HCT116 (cell line): ENCODE measurements at regions not wholly inside any gene's neighbourhood (a gene's known extent, or its start where the extent isn't known, plus 50 kb on each side); places are given as distances from the start of the nearest gene placed in this dataset.

Experiments used
- ATAC-seq: fragments of 200-7000 bp; cut with Tn5 transposase; 2 replicates; pipeline ENCODE4 v1.9.1; 2020; ENCODE audit warnings: mild to moderate bottlenecking, moderate library complexity
- BruUV-seq: library from RNA; stranded (reverse); fragments of 400-500 nt; replicated peaks from 2 replicates; lab custom pipeline; 2021; lab: Mats Ljungman, UMichigan
- CTCF ChIA-PET: fragments of 300-600 bp; sonication (Branson Sonifier 250); formaldehyde crosslinking; loops from one replicate; lab custom pipeline; 2021; ENCODE audit warnings: antibody characterized with exemption; lab: Charles Lee
- POLR2A ChIA-PET: fragments of 300-600, 350-600 bp; sonication (Branson Sonifier 250); formaldehyde crosslinking; loops from one replicate; lab custom pipeline; 2021; ENCODE audit warnings: antibody characterized with exemption; lab: Charles Lee
- RAD21 ChIA-PET, 2 experiments: fragments of 300-600 bp; sonication (Branson Sonifier 250); formaldehyde crosslinking; loops; one replicate each; lab custom pipeline; 2023; ENCODE audit warnings: low total read pairs in 2 of 2; ENCODE audit not compliant: uncharacterized antibody in 2 of 2, unreplicated experiment in 2 of 2, low non-redundant PET in 1 of 2; lab: Charles Lee
- DNase-seq: peaks from one replicate; pipeline ENCODE4 v3.0.0-alpha.2; 2010; ENCODE audit warnings: low read depth, low spot score
- H2AFZ ChIP-seq: fragments of 200-600 bp; shearing (Covaris generic), sonication (generic); 2 replicates; pipeline ENCODE4 v1.6.1; 2017; ENCODE audit warnings: low read depth, mixed run types, mixed read lengths, antibody characterized with exemption, low read length; ENCODE audit not compliant: poor library complexity, severe bottlenecking
- H3K27ac ChIP-seq: 2 replicates; pipeline ENCODE4 v1.5.1; 2012; ENCODE audit warnings: low read depth, low read length
- H3K27me3 ChIP-seq: fragments of 200-600 bp; sonication (generic); 2 replicates; pipeline ENCODE4 v1.6.1; 2016; ENCODE audit warnings: mixed run types, low read length, mixed read lengths; ENCODE audit not compliant: insufficient read depth
- H3K36me3 ChIP-seq, 2 experiments: fragments of 200-500 bp in 1 of 2; fragments of 200-600 bp in 1 of 2; sonication (Bioruptor generic) in 1 of 2; sonication (generic) in 1 of 2; 2 replicates each; pipeline versions ENCODE4 v1.5.1 to v1.6.1; 2014 to 2016; ENCODE audit warnings: low read length in 2 of 2, inconsistent platforms in 1 of 2, mixed read lengths in 1 of 2, mixed run types in 1 of 2; ENCODE audit not compliant: insufficient read depth in 2 of 2, control insufficient read depth in 1 of 2
- H3K4me1 ChIP-seq, 2 experiments: fragments of 200-600 bp in 1 of 2; sonication (generic) in 1 of 2; 2 replicates each; pipeline versions ENCODE4 v1.5.1 to v1.6.1; 2012 to 2017; ENCODE audit warnings: low read length in 2 of 2, inconsistent platforms in 1 of 2, mild to moderate bottlenecking in 1 of 2, mixed read lengths in 1 of 2, mixed run types in 1 of 2, moderate library complexity in 1 of 2; ENCODE audit not compliant: insufficient read depth in 2 of 2, control insufficient read depth in 1 of 2
- H3K4me2 ChIP-seq: fragments of 200-600 bp; sonication (generic); 2 replicates; pipeline ENCODE4 v1.6.1; 2017; ENCODE audit warnings: mixed run types, low read length, mixed read lengths
- H3K4me3 ChIP-seq, 2 experiments: fragments of 200-600 bp in 1 of 2; sonication (generic) in 1 of 2; replicated peaks in 1 of 2; 2 replicates each; pipeline ENCODE4 v1.5.1; 2011 to 2016; ENCODE audit warnings: low read length in 2 of 2, control low read depth in 1 of 2, low read depth in 1 of 2, mild to moderate bottlenecking in 1 of 2, mixed read lengths in 1 of 2, mixed run types in 1 of 2
- H3K79me2 ChIP-seq: fragments of 200-600 bp; sonication (generic); 2 replicates; pipeline ENCODE4 v1.6.1; 2017; ENCODE audit warnings: mild to moderate bottlenecking, mixed run types, low read length, moderate library complexity, mixed read lengths; ENCODE audit not compliant: insufficient read depth
- H3K9ac ChIP-seq: fragments of 200-600 bp; sonication (generic); 2 replicates; pipeline ENCODE4 v1.6.1; 2016; ENCODE audit warnings: low read length, mixed read lengths
- H3K9me2 ChIP-seq: fragments of 200-600 bp; sonication (generic), shearing (Covaris generic); 2 replicates; pipeline ENCODE4 v1.6.1; 2017; ENCODE audit warnings: mixed run types, mild to moderate bottlenecking, moderate library complexity; ENCODE audit not compliant: insufficient read depth
- H3K9me3 ChIP-seq, 2 experiments: fragments of 200-500 bp in 1 of 2; fragments of 200-600 bp in 1 of 2; sonication (Bioruptor generic) in 1 of 2; sonication (generic) in 1 of 2; 2 replicates each; pipeline ENCODE4 v1.6.1; 2014 to 2017; ENCODE audit warnings: low read length in 2 of 2, mixed read lengths in 2 of 2, inconsistent platforms in 1 of 2, low read depth in 1 of 2, mild to moderate bottlenecking in 1 of 2, mixed run types in 1 of 2, moderate library complexity in 1 of 2; ENCODE audit not compliant: control insufficient read depth in 1 of 2, insufficient read depth in 1 of 2
- H4K20me1 ChIP-seq: fragments of 200-600 bp; sonication (generic), shearing (Covaris generic); 2 replicates; pipeline ENCODE4 v1.6.1; 2017; ENCODE audit warnings: mixed run types, mild to moderate bottlenecking, moderate library complexity; ENCODE audit not compliant: insufficient read depth
- CEBPB ChIP-seq: IDR thresholded peaks from 2 replicates; pipeline ENCODE4 v1.6.1; 2012; ENCODE audit warnings: low read depth
- EGR1 ChIP-seq: IDR thresholded peaks from 2 replicates; pipeline ENCODE4 v1.6.1; 2012; ENCODE audit warnings: low read depth
- ELF1 ChIP-seq: IDR thresholded peaks from 2 replicates; pipeline ENCODE4 v1.6.1; 2012; ENCODE audit warnings: low read depth, borderline replicate concordance
- EZH2 ChIP-seq: fragments of 200-600 bp; sonication (generic); IDR thresholded peaks from 2 replicates; pipeline ENCODE4 v1.6.1; 2017; ENCODE audit warnings: antibody characterized with exemption, mixed run types
- FOSL1 ChIP-seq: IDR thresholded peaks from 2 replicates; pipeline ENCODE4 v1.6.1; 2012; ENCODE audit warnings: low read depth
- JUND ChIP-seq: IDR thresholded peaks from 2 replicates; pipeline ENCODE4 v1.6.1; 2012
- POLR2A ChIP-seq: IDR thresholded peaks from 2 replicates; pipeline ENCODE4 v1.7.0; 2011; ENCODE audit warnings: borderline replicate concordance; ENCODE audit not compliant: insufficient read depth, insufficient read length; ENCODE audit errors: extremely low read depth
- SIN3A ChIP-seq: IDR thresholded peaks from 2 replicates; pipeline ENCODE4 v1.6.1; 2012; ENCODE audit warnings: low read depth
- SP1 ChIP-seq: IDR thresholded peaks from 2 replicates; pipeline ENCODE4 v1.6.1; 2012; ENCODE audit warnings: low read depth
- SRF ChIP-seq: IDR thresholded peaks from 2 replicates; pipeline ENCODE4 v1.6.1; 2012; ENCODE audit warnings: low read depth
- TCF7L2 ChIP-seq: IDR thresholded peaks from 2 replicates; pipeline ENCODE4 v1.7.0; 2011; ENCODE audit warnings: borderline replicate concordance, inconsistent platforms; ENCODE audit not compliant: insufficient read depth, insufficient read length; ENCODE audit errors: extremely low read depth
- YY1 ChIP-seq: IDR thresholded peaks from 2 replicates; pipeline ENCODE4 v1.6.1; 2011; ENCODE audit warnings: low read length, low read depth, moderate library complexity, mild to moderate bottlenecking; ENCODE audit not compliant: insufficient replicate concordance; ENCODE audit errors: extremely low read depth
- ZFX ChIP-seq: fragments of 450-650 bp; IDR thresholded peaks from 2 replicates; pipeline ENCODE4 v1.6.1; 2017
- ZNF274 ChIP-seq: fragments of 200-500 bp; sonication (Bioruptor generic); IDR thresholded peaks from 2 replicates; pipeline ENCODE4 v1.6.1; 2014; ENCODE audit warnings: mild to moderate bottlenecking, low read depth, low read length, inconsistent platforms
- intact Hi-C: fragments of 100-400 bp; cut with micrococcal nuclease; formaldehyde crosslinking; loops from 2 replicates; pipeline ENCODE4 v1.10.0; 2022
- TF ChIP-seq, protein P1 (sequence below): IDR thresholded peaks from 2 replicates; pipeline ENCODE4 v1.6.1; 2012
- TF ChIP-seq, protein P2 (sequence below): IDR thresholded peaks from 2 replicates; pipeline ENCODE4 v1.6.1; 2011; ENCODE audit warnings: mild to moderate bottlenecking, low read length, moderate library complexity; ENCODE audit not compliant: insufficient replicate concordance; ENCODE audit errors: extremely low read depth
- TF ChIP-seq, protein P3 (sequence below): IDR thresholded peaks from 2 replicates; pipeline ENCODE4 v1.6.1; 2012

DNA sequence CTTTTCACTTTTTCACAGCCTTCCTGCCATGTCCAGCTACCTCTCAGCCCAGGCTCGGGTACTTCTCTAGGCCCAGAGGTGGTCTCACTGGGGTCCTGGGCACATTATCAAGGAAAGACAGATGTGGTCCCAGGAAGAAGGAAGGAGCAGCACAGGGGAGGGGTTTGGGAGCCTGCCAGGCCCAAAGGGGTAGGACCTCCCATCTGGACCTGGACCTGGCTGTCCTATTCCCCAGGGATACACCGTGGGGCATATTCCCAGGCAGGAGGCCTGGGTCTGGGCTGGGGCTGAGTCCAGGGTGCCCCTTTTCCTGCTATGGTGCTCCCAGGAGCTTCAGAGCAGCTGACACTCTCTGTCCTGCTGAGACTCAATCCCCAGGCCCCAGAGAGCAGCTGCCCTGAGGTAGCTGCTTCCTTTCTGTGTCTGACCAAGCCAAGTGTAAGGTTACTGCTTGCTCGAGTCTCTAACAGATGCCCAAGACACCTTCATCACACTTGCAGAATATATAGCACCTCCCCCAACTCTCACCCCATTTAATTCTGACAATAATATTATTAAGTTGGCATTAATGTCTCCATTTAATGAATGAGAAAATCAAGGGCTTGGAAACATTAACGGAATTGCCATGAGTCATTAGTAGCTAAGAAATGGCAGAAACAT, 232.0 kb downstream of the BUD13 start:
- H3K9ac ChIP-seq: no peak overlapping the region
- no peaks in the 10 kb centered on the region for H4K20me1 ChIP-seq
- no peak for ATAC-seq
- H3K27ac ChIP-seq: no peak overlapping the region
- no peak for DNase-seq
- ChIA-PET POLR2A (no interaction called here), RAD21 (no interaction called here), CTCF (no interaction called here)
- no TSS peak for BruUV-seq
- H3K36me3 ChIP-seq: no peaks in the 10 kb centered on the region
- intact Hi-C loops: no loop called here
- no peaks in the 10 kb centered on the region for H3K9me2 ChIP-seq
- H3K9me3 ChIP-seq: no peaks in the 10 kb centered on the region
- H3K27me3 ChIP-seq: peaks cover 91% of the 10 kb centered on the region
- H3K79me2 ChIP-seq: no peaks in the 10 kb centered on the region
- no peaks in the 10 kb centered on the region for H3K4me1 ChIP-seq
- no peak overlapping the region for H3K4me2 ChIP-seq
- H2AFZ ChIP-seq: no peak overlapping the region
- no peak for TF ChIP-seq TCF7L2
- no peak for TF ChIP-seq SRF
- TF ChIP-seq, protein P1, sequence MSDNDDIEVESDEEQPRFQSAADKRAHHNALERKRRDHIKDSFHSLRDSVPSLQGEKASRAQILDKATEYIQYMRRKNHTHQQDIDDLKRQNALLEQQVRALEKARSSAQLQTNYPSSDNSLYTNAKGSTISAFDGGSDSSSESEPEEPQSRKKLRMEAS: no peak
- no peak for TF ChIP-seq POLR2A
- no peak for TF ChIP-seq JUND
- no peak for TF ChIP-seq SP1
- no peak for TF ChIP-seq ZFX
- no peak for TF ChIP-seq YY1
- TF ChIP-seq ELF1: no peak
- no peak for TF ChIP-seq FOSL1
- no peak for TF ChIP-seq CEBPB
- TF ChIP-seq, protein P2, sequence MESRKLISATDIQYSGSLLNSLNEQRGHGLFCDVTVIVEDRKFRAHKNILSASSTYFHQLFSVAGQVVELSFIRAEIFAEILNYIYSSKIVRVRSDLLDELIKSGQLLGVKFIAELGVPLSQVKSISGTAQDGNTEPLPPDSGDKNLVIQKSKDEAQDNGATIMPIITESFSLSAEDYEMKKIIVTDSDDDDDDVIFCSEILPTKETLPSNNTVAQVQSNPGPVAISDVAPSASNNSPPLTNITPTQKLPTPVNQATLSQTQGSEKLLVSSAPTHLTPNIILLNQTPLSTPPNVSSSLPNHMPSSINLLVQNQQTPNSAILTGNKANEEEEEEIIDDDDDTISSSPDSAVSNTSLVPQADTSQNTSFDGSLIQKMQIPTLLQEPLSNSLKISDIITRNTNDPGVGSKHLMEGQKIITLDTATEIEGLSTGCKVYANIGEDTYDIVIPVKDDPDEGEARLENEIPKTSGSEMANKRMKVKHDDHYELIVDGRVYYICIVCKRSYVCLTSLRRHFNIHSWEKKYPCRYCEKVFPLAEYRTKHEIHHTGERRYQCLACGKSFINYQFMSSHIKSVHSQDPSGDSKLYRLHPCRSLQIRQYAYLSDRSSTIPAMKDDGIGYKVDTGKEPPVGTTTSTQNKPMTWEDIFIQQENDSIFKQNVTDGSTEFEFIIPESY: no peak
- no peak for TF ChIP-seq EZH2
- no peak for TF ChIP-seq EGR1
- TF ChIP-seq, protein P3, sequence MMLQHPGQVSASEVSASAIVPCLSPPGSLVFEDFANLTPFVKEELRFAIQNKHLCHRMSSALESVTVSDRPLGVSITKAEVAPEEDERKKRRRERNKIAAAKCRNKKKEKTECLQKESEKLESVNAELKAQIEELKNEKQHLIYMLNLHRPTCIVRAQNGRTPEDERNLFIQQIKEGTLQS: no peak
- TF ChIP-seq SIN3A: no peak
- no peak for TF ChIP-seq ZNF274
- H3K4me3 ChIP-seq: no peak overlapping the region
